H1 (cell line): ENCODE measurements at regions not wholly inside any gene's neighbourhood (a gene's known extent, or its start where the extent isn't known, plus 50 kb on each side); places are given as distances from the start of the nearest gene placed in this dataset.

ENCODE experiments used
- CHD7 ChIP-seq: fragments of 300-600 bp; sonication (generic); IDR thresholded peaks from 2 replicates; pipeline ENCODE4 v1.7.1; 2012; ENCODE audit warnings: low read length, moderate library complexity, mild to moderate bottlenecking, inconsistent platforms; ENCODE audit not compliant: insufficient replicate concordance

DNA sequence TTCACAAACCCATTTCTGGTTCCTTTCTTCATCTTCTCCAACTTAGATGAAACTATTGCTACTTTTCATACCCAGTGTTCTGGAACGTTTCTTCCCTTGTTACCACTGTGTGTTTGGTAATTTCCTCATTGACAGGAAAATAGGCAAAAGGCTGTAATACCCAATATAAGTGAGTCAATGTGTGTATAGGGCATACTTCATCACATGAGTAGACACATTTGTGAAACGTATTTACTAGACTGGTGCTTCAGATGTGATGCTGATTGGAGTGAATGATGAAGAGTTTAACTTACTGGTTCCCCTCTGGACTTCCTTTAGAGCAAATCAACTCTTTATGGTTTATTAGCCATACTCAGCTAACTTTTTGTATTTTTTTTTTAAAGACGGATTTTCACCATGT is 195.1 kb upstream of the ATP6AP2 start (continued):
- TF ChIP-seq CHD7 = no peak
- TF ChIP-seq, all 59 proteins: peak for 0
